ENCODE measurements at regions not wholly inside any gene's neighbourhood (a gene's known extent, or its start where the extent isn't known, plus 50 kb on each side); places are given as distances from the start of the nearest gene placed in this dataset.

- DNase-seq (ENCODE audit: extremely low read depth in 1 of 2, low read depth in 1 of 2): no peak
These were observed 60.3 kb downstream of the SEC61B start for GRCh38 chr9:99282406-99282805.

- DNase-seq (ENCODE audit: extremely low read depth in 1 of 2, low read depth in 1 of 2): no peak
These were observed 63.9 kb downstream of the SEC61B start for GRCh38 chr9:99285965-99286364.

GRCh38 chr9:99286536-99286935 lies 64.5 kb downstream of the SEC61B start:
- DNase-seq (ENCODE audit: extremely low read depth in 1 of 2, low read depth in 1 of 2): no peak

- no peak for DNase-seq (ENCODE audit: extremely low read depth in 1 of 2, low read depth in 1 of 2)
These were observed 65.6 kb downstream of the SEC61B start for GRCh38 chr9:99287641-99288040.

GRCh38 chr9:99288830-99289229 lies 66.7 kb downstream of the SEC61B start:
- no peak for DNase-seq (ENCODE audit: extremely low read depth in 1 of 2, low read depth in 1 of 2)

GRCh38 chr9:99294850-99295461 lies 72.9 kb downstream of the SEC61B start:
- no peak for DNase-seq (ENCODE audit: extremely low read depth in 1 of 2, low read depth in 1 of 2)

- no peak for DNase-seq (ENCODE audit: extremely low read depth in 1 of 2, low read depth in 1 of 2)
These were observed 74.3 kb downstream of the SEC61B start for GRCh38 chr9:99296291-99296951.

- DNase-seq (ENCODE audit: extremely low read depth in 1 of 2, low read depth in 1 of 2): no peak
These were observed 76.5 kb downstream of the SEC61B start for GRCh38 chr9:99298614-99299013.

GRCh38 chr9:99299211-99300102 lies 77.4 kb downstream of the SEC61B start:
- DNase-seq (ENCODE audit: extremely low read depth in 1 of 2, low read depth in 1 of 2): no peak

- no peak for DNase-seq (ENCODE audit: extremely low read depth in 1 of 2, low read depth in 1 of 2)
These were observed 78.0 kb downstream of the SEC61B start for GRCh38 chr9:99300103-99300439.

GRCh38 chr9:99300603-99301002 lies 78.5 kb downstream of the SEC61B start:
- no peak for DNase-seq (ENCODE audit: extremely low read depth in 1 of 2, low read depth in 1 of 2)

- DNase-seq (ENCODE audit: extremely low read depth in 1 of 2, low read depth in 1 of 2): no peak
These were observed 81.1 kb downstream of the SEC61B start for GRCh38 chr9:99303177-99303576.

- no peak for DNase-seq (ENCODE audit: extremely low read depth in 1 of 2, low read depth in 1 of 2)
These were observed 83.0 kb downstream of the SEC61B start for GRCh38 chr9:99305124-99305523.

GRCh38 chr9:99305820-99306811 lies 84.0 kb downstream of the SEC61B start:
- DNase-seq (ENCODE audit: extremely low read depth in 1 of 2, low read depth in 1 of 2): no peak

GRCh38 chr9:99307851-99308250 lies 85.8 kb downstream of the SEC61B start:
- DNase-seq (ENCODE audit: extremely low read depth in 1 of 2, low read depth in 1 of 2): no peak

GRCh38 chr9:99309141-99309939 lies 87.3 kb downstream of the SEC61B start:
- DNase-seq (ENCODE audit: extremely low read depth in 1 of 2, low read depth in 1 of 2): no peak

GRCh38 chr9:99312736-99313135 lies 90.7 kb downstream of the SEC61B start:
- no peak for DNase-seq (ENCODE audit: extremely low read depth in 1 of 2, low read depth in 1 of 2)

- DNase-seq (ENCODE audit: extremely low read depth in 1 of 2, low read depth in 1 of 2): no peak
These were observed 97.0 kb downstream of the SEC61B start for GRCh38 chr9:99319048-99319447.

GRCh38 chr9:99322299-99322698 lies 100.2 kb downstream of the SEC61B start:
- DNase-seq (ENCODE audit: extremely low read depth in 1 of 2, low read depth in 1 of 2): no peak
